ENCODE measurements at regions not wholly inside any gene's neighbourhood (a gene's known extent, or its start where the extent isn't known, plus 50 kb on each side); places are given as distances from the start of the nearest gene placed in this dataset.
"Not testable (repeated sequence)": the region's sequence is repeated elsewhere in the genome, so short reads cannot be mapped to it uniquely, and the experiment has no call there.

GRCh38 chr13:65504213-65504612, 1725.9 kb downstream of the PCDH9 start:
- DNase-seq, result no peak
- in situ Hi-C loops (cut with MboI; ENCODE audit: low pct_unique_long_range_greater_than_20kb, low sequenced_read_pairs), result no loop called here

- in situ Hi-C loops (cut with MboI; ENCODE audit: low pct_unique_long_range_greater_than_20kb, low sequenced_read_pairs), result no loop called here
- DNase-seq, result no peak
These were observed 1729.7 kb downstream of the PCDH9 start for GRCh38 chr13:65500481-65500880.

GRCh38 chr13:65499256-65499655, 1730.9 kb downstream of the PCDH9 start:
- DNase-seq, result no peak
- in situ Hi-C loops (cut with MboI; ENCODE audit: low pct_unique_long_range_greater_than_20kb, low sequenced_read_pairs), result no loop called here

- no peak for DNase-seq
- in situ Hi-C loops (cut with MboI; ENCODE audit: low pct_unique_long_range_greater_than_20kb, low sequenced_read_pairs), result no loop called here
These were observed 1732.9 kb downstream of the PCDH9 start for GRCh38 chr13:65497265-65497664.

GRCh38 chr13:65490725-65491124, 1739.4 kb downstream of the PCDH9 start:
- peak; percentile 30 for DNase-seq
- in situ Hi-C loops (cut with MboI; ENCODE audit: low pct_unique_long_range_greater_than_20kb, low sequenced_read_pairs), result not testable (repeated sequence)

DNA sequence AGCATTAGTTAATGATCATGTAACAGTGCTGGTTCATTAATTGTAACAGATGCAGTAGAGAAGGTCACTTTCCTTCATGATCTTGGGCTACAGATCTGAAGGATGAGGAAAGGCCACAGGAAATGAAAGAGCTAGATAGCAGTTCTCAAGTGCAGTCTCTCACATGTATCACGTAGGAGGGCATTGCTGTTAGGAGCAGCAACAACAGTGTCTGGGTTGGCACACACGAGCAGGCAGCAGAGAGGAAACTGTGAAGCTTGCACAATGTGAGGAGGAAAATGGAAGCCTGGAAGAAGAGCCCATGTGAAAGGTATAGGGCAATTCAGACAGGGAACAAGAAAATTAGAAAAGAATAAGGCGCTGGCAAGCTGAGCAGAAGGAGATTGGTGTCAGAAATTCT, 1741.5 kb downstream of the PCDH9 start:
- in situ Hi-C loops (cut with MboI; ENCODE audit: low pct_unique_long_range_greater_than_20kb, low sequenced_read_pairs), result no loop called here
- DNase-seq, result no peak

GRCh38 chr13:65479692-65480091, 1750.4 kb downstream of the PCDH9 start:
- in situ Hi-C loops (cut with MboI; ENCODE audit: low pct_unique_long_range_greater_than_20kb, low sequenced_read_pairs), result no loop called here
- DNase-seq, result no peak

- in situ Hi-C loops (cut with MboI; ENCODE audit: low pct_unique_long_range_greater_than_20kb, low sequenced_read_pairs), result no loop called here
- no peak for DNase-seq
These were observed 1756.9 kb downstream of the PCDH9 start for GRCh38 chr13:65473196-65473595.

GRCh38 chr13:65472336-65472735, 1757.8 kb downstream of the PCDH9 start:
- in situ Hi-C loops (cut with MboI; ENCODE audit: low pct_unique_long_range_greater_than_20kb, low sequenced_read_pairs), result no loop called here
- peak; percentile 9 for DNase-seq

- no peak for DNase-seq
- in situ Hi-C loops (cut with MboI; ENCODE audit: low pct_unique_long_range_greater_than_20kb, low sequenced_read_pairs), result no loop called here
These were observed 1759.4 kb downstream of the PCDH9 start for GRCh38 chr13:65470781-65471180.

DNA sequence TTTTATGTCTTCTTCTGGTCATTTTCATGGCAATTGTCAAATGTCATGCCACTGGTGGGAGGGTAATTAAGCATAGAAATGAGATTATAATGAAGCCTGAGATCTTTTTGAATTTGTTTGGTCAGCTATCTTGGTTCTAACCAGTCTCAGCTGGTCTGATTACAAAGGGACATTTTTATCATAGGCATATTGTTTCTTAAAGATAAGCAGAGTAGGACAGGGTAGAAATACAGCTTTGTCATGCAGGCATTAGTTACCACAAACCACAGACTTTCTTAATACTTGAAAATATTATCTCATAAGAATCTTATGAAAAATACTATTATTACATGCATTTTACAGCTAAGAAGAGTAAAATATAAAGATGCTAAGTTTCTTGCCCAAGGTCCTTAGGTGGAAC, 1761.5 kb downstream of the PCDH9 start:
- in situ Hi-C loops (cut with MboI; ENCODE audit: low pct_unique_long_range_greater_than_20kb, low sequenced_read_pairs), result no loop called here
- DNase-seq, result no peak

GRCh38 chr13:65461590-65461989, 1768.5 kb downstream of the PCDH9 start:
- no peak for DNase-seq
- in situ Hi-C loops (cut with MboI; ENCODE audit: low pct_unique_long_range_greater_than_20kb, low sequenced_read_pairs), result no loop called here

DNA sequence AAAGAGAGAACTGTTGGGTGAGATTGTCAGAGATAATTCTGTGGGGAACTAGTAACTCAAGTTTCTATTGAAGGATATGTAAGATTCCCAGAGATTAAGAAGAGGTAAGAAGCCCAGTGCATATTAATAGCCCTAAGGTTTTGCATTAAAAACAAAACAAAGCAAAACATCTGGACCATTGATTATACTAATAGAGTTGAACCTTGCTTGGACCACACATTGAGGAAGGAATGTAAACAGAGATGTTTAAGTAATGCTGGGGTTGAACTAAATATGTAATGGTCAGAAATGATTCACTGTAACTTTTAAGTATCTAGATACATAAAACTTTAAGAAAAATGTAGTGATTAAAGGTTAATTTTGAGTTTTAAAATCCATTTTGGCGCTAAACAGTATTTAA, 1770.0 kb downstream of the PCDH9 start:
- no peak for DNase-seq
- in situ Hi-C loops (cut with MboI; ENCODE audit: low pct_unique_long_range_greater_than_20kb, low sequenced_read_pairs), result no loop called here

GRCh38 chr13:65456150-65456912, 1773.8 kb downstream of the PCDH9 start:
- in situ Hi-C loops (cut with MboI; ENCODE audit: low pct_unique_long_range_greater_than_20kb, low sequenced_read_pairs), result no loop called here

GRCh38 chr13:65454403-65454802, 1775.7 kb downstream of the PCDH9 start:
- no peak for DNase-seq
- in situ Hi-C loops (cut with MboI; ENCODE audit: low pct_unique_long_range_greater_than_20kb, low sequenced_read_pairs), result no loop called here

More at GRCh38 chr13:65456150-65456912, 1773.8 kb downstream of the PCDH9 start:
- no peak for DNase-seq

GRCh38 chr13:65453982-65454381, 1776.2 kb downstream of the PCDH9 start:
- DNase-seq, result no peak
- in situ Hi-C loops (cut with MboI; ENCODE audit: low pct_unique_long_range_greater_than_20kb, low sequenced_read_pairs), result no loop called here

DNA sequence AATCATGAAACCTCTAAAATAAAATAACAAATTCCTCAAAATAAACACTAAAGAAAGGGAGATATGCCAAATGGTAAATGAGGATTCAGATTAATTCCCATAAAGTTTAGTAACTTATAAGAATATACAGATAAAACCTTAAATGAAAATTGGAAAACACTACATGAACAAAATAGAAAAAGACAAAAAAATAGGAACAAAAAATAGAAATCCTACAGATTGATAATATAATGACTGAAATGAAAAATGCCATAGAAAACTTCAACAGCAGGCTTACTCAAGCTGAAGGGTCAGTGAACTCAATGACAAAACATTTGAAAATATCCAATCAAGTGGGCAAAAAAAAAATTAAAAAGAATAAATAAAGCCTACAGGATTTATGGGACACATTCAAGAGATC, 1784.8 kb downstream of the PCDH9 start:
- no peak for DNase-seq
- in situ Hi-C loops (cut with MboI; ENCODE audit: low pct_unique_long_range_greater_than_20kb, low sequenced_read_pairs), result no loop called here

DNA sequence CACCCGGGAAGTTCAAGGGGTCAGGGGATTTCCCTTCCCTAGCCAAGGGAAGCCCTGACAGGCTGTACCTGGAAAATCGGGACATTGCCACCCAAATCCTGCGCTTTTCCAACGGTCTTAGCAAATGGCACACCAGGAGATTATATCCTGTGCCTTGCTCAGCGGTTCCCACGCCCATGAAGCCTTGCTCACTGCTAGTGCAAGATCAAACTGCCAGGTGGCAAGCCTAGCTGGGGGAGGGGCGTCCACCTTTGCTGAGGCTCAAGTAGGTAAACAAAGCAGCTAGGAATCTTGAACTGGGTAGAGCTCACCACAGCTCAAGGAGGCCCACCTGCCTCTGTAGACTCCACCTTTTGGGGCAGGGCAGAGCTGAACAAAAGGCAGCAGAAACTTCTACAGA, 1794.5 kb downstream of the PCDH9 start:
- DNase-seq, result no peak
- in situ Hi-C loops (cut with MboI; ENCODE audit: low pct_unique_long_range_greater_than_20kb, low sequenced_read_pairs), result no loop called here

DNA sequence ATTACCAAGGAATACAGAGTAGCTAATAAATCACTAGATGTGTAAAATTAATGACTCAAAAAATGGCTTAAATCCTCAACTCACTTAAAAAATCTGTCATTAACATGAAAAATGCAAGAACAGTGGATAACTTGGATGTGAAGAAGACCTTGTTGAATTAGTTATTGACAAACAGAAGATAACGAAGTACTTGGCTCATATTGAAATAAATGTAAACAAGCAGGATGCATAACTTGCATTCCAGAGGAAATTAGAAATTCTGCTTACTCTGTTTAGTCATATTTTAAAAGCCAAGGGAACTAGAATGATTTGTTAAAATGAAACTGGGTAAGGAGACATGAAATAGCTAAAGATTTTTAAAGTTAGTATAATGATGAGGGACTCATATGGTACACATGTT, 1812.2 kb downstream of the PCDH9 start:
- in situ Hi-C loops (cut with MboI; ENCODE audit: low pct_unique_long_range_greater_than_20kb, low sequenced_read_pairs), result no loop called here
- no peak for DNase-seq

- in situ Hi-C loops (cut with MboI; ENCODE audit: low pct_unique_long_range_greater_than_20kb, low sequenced_read_pairs), result no loop called here
- DNase-seq, result no peak
These were observed 1813.4 kb downstream of the PCDH9 start for GRCh38 chr13:65416784-65417183.

GRCh38 chr13:65414187-65414586, 1815.9 kb downstream of the PCDH9 start:
- no peak for DNase-seq
- in situ Hi-C loops (cut with MboI; ENCODE audit: low pct_unique_long_range_greater_than_20kb, low sequenced_read_pairs), result no loop called here

Measured in KBM-7 (cell line).